ENCODE measurements at regions not wholly inside any gene's neighbourhood (a gene's known extent, or its start where the extent isn't known, plus 50 kb on each side); places are given as distances from the start of the nearest gene placed in this dataset.
"Not testable (repeated sequence)": the region's sequence is repeated elsewhere in the genome, so short reads cannot be mapped to it uniquely, and the experiment has no call there.

DNA sequence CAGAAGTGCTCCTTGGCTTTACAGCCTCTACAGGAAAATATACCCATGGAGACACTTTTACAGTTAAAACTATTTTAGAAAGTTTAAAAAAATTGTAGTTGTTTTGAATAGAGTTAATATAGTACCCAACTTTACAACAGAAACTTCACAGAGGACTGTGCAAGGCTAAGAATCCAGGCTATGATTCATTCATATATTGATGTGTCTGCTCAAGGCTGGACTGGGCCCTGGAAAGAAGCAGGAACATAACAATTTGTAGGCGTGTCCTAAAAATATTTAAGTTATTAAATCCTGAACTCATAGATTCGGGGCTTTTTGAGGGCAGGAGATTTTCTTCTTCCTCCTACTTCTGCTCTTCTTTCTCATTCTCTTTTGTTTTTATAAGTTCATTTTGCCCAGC, 291.5 kb upstream of the CCDC179 start:
- DNase-seq (ENCODE audit: low spot score): no peak

DNA sequence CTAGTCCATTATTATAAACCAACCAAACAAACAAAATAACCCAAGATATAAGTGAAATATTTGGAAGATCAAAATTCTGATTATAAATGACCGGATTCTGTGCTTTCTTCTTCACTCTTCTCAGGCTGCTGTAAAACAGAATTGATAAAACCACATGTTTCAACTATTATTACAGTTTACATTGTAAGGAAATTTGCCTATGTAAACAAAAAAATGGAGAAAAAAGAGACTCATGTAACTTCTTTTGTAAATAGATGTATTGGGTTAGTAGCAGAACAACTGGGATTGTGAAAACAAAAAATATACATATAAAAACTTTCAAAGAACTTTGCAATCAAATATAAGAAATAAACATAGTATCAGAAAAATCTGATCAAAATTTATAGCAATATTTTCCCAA, 295.2 kb upstream of the CCDC179 start:
- no peak for DNase-seq (ENCODE audit: low spot score)

GRCh38 chr11:23164022-23164421, 303.7 kb upstream of the CCDC179 start:
- no peak for DNase-seq (ENCODE audit: low spot score)

- no peak for DNase-seq (ENCODE audit: low spot score)
Measured at GRCh38 chr11:23166376-23166775, 306.1 kb upstream of the CCDC179 start.

GRCh38 chr11:23179609-23180008, 319.3 kb upstream of the CCDC179 start:
- no peak for DNase-seq (ENCODE audit: low spot score)

DNA sequence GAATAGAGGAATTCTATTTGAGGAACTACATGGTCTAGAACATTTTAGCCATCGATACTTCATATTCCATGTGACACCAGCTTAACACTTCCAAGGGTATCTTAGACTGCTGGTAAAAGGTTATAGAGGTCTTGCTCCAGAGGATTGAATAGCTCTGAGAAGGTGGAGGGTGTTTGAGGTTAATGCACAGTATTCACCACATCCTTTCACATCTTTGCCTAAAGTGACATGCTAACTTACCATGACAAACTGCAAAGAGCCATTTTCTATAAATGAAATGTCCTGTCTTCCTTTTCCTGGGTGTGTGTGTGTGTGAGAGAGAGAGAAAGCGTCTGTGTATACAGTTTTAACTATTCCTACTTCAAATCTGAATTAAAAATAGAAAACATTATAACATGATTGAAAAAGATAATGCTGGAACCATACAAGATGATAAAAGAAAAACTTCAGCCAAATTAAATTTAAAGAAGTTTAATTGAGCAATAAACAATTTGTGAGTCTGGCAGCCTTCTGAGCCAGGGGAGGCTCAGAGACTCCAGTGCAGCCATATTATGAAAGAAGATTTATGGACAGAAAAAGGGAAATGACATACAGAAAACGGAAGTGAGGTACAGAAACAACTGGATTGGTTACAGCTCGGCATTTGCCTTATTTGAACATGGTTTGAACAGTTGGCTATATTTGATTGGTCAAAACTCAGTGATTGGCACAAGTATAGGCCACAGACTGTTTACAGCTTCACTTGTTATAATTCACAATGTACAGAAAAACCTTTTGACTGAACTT, 320.9 kb upstream of the CCDC179 start:
- DNase-seq (ENCODE audit: low spot score): no peak

DNA sequence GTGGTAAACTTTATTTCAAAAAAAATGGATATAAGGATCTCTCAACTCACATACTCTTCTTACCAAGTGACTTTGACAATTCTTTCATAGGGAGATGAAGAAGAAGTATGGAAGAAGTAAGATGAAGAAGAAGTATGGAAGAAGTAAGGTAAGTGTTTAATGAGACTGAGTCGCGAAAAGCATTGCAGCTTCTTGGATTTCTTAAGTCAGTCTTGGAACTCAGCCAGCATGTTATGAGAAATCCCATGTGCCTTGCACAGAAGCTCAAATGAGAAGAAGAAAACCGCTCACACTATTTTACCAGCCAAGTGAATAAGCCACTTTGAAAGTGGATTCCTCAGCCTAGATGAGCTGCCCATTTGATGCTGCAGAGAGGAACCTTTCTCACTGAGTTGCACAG, 332.0 kb upstream of the CCDC179 start:
- DNase-seq (ENCODE audit: low spot score): no peak

- DNase-seq (ENCODE audit: low spot score): no peak
Measured at GRCh38 chr11:23201936-23202522, 341.8 kb upstream of the CCDC179 start.

DNA sequence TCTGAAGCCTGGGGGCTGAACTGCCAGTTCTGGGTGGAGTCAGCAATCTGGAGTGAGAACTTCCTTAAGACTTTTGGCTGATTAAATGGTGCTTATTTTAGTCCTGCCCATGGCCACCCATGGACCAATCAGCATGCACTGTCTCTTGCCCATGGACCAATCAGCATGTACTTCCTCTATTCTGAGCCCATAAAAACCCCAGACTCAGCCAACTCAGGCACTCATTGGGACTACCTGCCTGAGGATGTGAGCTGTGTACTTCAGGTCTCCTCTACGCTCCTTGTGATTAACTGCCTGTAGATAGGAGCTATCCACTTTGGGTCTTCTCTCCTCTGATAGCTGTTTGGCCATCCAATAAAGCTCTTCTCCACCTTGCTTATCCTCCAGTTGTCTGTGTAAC, 342.3 kb upstream of the CCDC179 start:
- no peak for DNase-seq (ENCODE audit: low spot score)

GRCh38 chr11:23205156-23205871, 345.0 kb upstream of the CCDC179 start:
- peak; percentile 6 for DNase-seq (ENCODE audit: low spot score)

DNA sequence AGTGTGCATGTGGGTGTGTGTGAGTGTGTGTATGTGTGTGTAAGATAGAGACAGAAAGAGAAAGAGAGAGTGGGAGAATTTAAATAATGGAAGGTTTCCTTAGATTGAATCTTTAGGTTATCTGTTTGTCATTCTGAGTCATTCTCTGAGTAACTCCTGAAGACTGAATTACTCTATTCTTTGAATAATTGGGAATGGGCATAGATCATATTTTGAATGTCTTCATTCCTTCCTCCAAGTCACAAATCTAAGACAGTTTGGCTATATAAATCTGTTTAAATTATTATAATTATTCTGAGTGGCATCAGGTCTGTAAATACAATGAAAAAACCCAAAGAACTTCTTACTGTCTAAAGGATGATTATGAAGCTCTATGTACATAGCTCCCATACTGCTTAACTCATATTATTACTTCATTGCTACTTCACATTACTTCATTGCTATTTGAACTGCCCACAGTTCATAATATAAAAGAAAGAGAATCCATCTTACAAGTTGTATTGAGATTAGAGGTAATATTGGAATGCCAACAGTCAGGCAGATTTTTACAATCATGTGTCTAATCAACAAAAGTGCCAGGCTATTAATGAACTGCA, 346.6 kb upstream of the CCDC179 start:
- DNase-seq (ENCODE audit: low spot score): peak; percentile 54

DNA sequence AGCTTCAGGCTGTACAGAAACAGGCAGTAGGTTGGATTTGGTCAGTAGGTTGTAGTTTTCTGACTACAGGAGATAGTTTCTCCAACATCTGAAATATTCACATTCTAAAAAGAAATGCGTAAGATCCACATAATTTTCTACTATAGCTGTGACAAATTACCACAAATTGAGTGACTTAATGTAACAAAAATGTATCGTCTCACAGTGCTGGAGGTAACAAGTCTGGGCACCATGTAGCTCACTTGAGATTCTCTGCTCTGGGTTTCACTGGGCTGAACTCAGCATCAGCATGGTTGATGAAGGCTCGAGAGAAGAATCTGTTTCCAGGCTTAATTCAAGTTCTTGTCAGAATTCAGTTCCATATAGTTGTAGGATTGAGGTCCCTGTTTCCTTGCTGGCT, 350.9 kb upstream of the CCDC179 start:
- DNase-seq (ENCODE audit: low spot score): no peak

DNA sequence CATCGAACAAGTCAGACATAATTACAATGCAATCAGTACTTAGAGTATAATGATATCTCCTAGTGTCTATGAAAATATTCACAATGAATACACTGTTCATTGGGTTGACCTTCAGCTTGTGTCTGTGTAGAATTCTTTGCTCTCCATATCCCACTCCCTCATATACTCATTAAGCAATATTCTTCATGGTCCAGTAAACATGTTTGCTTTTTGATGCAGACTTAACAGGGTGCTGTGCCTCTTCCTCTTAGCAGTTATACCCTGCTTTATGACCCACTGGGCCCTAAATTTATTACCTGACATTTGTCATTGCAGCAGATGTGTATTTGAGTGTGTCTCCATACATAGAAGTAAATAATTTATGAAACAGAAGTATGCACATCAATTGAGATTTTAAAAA, 352.5 kb upstream of the CCDC179 start:
- DNase-seq (ENCODE audit: low spot score): no peak

DNA sequence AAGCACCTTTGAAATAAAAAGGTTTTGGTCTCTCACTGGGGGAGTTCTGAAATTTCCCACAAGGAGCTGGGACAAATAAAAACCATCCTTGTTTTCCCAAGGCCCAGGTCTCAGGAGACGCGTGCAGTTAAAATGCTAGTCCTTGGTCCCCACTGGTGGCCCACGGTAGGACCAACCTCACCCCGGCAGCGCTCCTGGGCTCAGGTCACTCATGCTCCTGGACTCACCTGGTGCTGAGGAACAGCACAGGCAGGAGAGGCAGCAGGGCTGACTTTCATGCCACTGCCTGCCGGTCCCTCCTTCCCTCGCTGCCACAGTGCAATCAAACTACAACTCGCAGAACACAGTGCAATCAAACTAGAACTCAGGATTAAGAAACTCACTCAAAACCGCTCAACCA, 356.8 kb upstream of the CCDC179 start:
- no peak for DNase-seq (ENCODE audit: low spot score)

DNA sequence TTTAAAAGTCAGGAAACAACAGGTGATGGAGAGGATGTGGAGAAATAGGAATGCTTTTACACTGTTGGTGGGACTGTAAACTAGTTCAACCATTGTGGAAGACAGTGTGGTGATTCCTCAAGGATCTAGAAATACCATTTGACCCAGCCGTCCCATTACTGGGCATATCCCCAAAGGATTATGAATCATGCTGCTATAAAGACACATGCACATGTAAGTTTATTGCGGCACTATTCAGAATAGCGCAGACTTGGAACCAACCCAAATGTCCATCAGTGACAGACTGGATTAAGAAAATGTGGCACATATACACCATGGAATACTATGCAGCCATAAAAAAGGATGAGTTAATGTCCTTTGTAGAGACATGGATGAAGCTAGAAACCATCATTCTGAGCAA, 359.8 kb upstream of the CCDC179 start:
- not testable (repeated sequence) for DNase-seq (ENCODE audit: low spot score)

- no peak for DNase-seq (ENCODE audit: low spot score)
Measured at GRCh38 chr11:23221366-23221765, 361.1 kb upstream of the CCDC179 start.

DNA sequence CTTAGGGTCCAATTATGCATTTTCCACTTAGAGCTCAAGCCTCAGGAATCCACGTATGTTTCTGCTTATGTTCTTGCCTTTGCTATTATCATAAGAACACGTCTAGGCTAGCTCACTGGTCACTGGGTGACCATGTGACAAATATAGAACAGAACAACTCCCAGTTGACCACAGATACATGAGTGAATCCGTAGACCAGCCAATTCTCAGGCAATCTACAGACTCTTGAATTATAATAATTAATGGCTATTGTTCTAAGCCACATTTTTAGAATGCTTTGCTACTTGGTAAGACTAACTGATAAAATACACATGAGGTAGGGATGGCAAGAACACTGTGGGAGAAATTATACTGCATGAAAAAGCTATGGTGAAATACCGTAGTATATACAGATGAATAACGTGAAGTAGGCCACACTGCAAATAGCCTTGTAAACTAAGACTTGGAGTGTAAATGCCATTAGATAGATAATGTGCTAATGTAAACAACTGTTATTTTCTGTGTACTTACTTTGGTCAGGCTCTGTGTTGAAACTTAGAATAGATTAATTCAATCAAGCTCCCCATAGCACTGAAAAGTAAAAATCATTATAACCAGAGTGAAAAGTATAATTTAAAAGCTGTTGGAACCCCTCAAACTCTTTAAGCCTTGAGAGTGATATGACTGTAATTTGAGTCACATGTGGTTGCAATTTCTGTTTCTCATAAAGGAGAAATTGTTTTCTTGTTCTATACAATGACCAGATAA, 366.2 kb upstream of the CCDC179 start:
- no peak for DNase-seq (ENCODE audit: low spot score)

GRCh38 chr11:23227078-23227445, 366.8 kb upstream of the CCDC179 start:
- no peak for DNase-seq (ENCODE audit: low spot score)

DNA sequence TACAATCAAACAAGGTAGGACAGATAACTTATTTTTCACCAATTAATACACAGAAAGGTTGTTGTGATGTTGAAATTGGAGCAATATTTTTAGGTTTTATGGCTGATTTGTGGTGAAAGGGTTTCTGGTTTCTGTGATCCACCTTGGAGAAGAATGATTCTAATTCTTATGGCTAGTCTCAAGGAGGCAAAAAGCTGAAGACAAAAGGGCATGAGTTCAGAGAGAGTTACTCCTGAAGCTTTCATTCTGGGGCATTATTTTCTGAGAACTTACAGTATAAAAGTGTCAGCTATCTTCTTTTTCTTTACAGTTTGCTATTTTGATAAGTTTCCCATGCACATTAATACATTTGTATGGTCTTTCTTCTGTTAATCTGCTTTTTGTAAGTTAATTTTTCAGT, 372.4 kb upstream of the CCDC179 start:
- DNase-seq (ENCODE audit: low spot score): no peak

DNA sequence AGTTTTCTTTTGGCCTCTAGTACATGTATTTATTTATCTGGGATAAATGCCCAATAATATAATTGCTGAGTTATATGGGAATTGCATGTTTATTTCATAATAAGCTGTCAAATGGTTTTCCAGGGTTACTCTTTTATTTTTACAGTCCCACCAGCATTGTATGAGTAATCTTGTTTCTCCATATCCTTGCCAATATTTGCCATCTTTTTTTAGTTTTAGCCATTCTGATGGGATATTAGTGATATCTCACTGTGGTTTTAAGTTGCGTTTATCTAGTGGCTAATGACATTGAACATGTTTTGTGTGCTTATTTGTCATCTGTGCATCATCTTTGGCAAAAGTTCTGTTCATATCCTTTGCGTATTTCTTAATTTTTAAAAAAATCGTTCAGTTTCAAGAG, 372.8 kb upstream of the CCDC179 start:
- DNase-seq (ENCODE audit: low spot score): no peak

DNA sequence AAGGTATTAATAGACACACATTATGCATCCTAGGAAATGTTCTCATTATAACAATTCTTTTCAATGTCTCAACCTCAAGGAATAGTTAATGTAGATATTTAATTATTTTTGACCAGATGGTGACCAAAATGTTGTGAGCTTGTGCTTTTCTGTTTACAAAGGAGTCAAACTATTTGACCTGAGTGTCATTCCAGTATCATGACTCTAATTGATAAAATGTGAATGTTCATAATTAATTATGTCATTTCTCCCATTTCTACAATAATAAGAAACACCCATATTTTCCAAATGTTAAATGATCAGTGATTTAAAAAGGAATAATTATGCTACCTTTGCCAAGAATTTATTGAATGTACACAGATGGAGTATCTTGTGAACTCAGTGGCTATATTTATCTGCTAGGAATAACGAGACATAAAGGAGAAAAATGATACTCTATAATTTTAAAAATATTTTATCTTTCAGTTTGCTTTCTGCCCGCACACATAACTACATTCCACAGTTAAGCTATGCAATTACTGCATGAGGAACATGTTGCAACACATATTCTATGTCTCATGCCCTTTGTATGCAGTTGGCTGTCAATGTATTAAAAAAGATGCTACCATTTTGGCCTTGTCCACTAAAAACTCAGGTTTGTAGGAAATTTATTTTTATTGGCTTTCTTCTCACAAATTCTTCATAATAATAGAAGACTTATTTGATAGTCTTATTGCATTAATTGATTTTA, 376.7 kb upstream of the CCDC179 start:
- DNase-seq (ENCODE audit: low spot score): no peak

DNA sequence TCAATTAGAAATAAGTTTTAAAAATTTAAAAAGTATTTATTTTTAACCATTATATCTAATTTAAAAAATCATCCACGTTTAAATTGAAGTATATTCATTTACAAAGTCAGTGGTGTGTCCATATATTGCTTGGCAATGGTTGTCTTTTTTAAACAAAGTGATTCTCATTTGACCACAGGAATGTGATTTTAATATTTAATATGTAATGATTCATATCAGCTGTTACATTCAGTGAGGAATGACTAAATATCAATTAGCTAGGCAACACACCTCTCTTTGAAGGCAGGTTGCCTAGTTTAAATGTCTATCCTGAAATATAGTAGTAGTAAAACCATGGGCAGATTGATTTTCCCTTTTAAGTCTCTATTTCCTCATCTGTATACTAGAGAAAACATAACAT, 392.2 kb upstream of the CCDC179 start:
- DNase-seq (ENCODE audit: low spot score): no peak
